B cell (primary cell): ENCODE measurements at regions not wholly inside any gene's neighbourhood (a gene's known extent, or its start where the extent isn't known, plus 50 kb on each side); places are given as distances from the start of the nearest gene placed in this dataset.

Source experiments
- ATAC-seq: fragments of 200-7000 bp; cut with Tn5 transposase; one replicate; pipeline ENCODE4 v1.10.0; 2021; ENCODE audit warnings: low read depth, mild to moderate bottlenecking, moderate number of reproducible peaks, moderate library complexity
- CTCF ChIA-PET: fragments of 350-600 bp; sonication (Branson Sonifier 250); formaldehyde crosslinking; loops from one replicate; lab custom pipeline; 2021; ENCODE audit warnings: antibody characterized with exemption, inconsistent platforms; lab: Charles Lee
- POLR2A ChIA-PET: fragments of 350-600 bp; sonication (Branson Sonifier 250); formaldehyde crosslinking; loops from one replicate; lab custom pipeline; 2021; ENCODE audit warnings: antibody characterized with exemption; lab: Charles Lee
- DNase-seq: peaks from one replicate; pipeline ENCODE4 v3.0.0; 2013
- H2AFZ ChIP-seq: 2 replicates; pipeline ENCODE4 v1.6.1; 2012; ENCODE audit warnings: mild to moderate bottlenecking, low read depth, low read length; ENCODE audit not compliant: insufficient read depth, poor library complexity, severe bottlenecking
- H3K27ac ChIP-seq, 2 donors: 1 replicate in 1 of 2; 2 replicates in 1 of 2; pipeline ENCODE4 v1.5.1; 2012 to 2013; ENCODE audit warnings: low read length in 2 of 2, mild to moderate bottlenecking in 2 of 2, moderate library complexity in 1 of 2
- H3K27me3 ChIP-seq, 4 experiments: fragments of 200-600 bp in 1 of 4; sonication (generic) in 1 of 4; replicated peaks in 1 of 4; 1 replicate in 2 of 4; 2 replicates in 2 of 4; pipeline versions ENCODE4 v1.6.1 to v1.7.0; 2013 to 2016; ENCODE audit warnings: low read length in 3 of 4, mild to moderate bottlenecking in 2 of 4, mixed read lengths in 1 of 4, moderate library complexity in 1 of 4; ENCODE audit not compliant: insufficient read depth in 4 of 4, control insufficient read depth in 3 of 4; ENCODE audit errors: control extremely low read depth in 1 of 4
- H3K36me3 ChIP-seq, 2 experiments: replicated peaks in 1 of 2; 1 replicate in 1 of 2; 2 replicates in 1 of 2; pipeline versions ENCODE4 v1.6.1 to v1.7.1; 2013; ENCODE audit warnings: low read length in 1 of 2; ENCODE audit not compliant: insufficient read depth in 2 of 2, control insufficient read depth in 1 of 2; ENCODE audit errors: control extremely low read depth in 1 of 2, extremely low read depth in 1 of 2
- H3K4me1 ChIP-seq, 2 donors: fragments of 200-600 bp in 1 of 2; sonication (generic) in 1 of 2; 1 replicate in 1 of 2; 2 replicates in 1 of 2; pipeline versions ENCODE4 v1.5.1 to v1.6.1; 2013 to 2017; ENCODE audit warnings: low read length in 2 of 2; ENCODE audit not compliant: control insufficient read depth in 2 of 2, insufficient read depth in 2 of 2
- H3K4me2 ChIP-seq: replicated peaks from 2 replicates; pipeline ENCODE3; 2012; ENCODE audit warnings: mild to moderate bottlenecking, low read depth, low read length; ENCODE audit not compliant: poor library complexity, severe bottlenecking
- H3K4me3 ChIP-seq, 5 experiments: fragments of 200-600 bp in 1 of 5; sonication (generic) in 1 of 5; 1 replicate in 3 of 5; 2 replicates in 2 of 5; pipeline versions ENCODE4 v1.5.1 to v1.7.0; 2011 to 2016; ENCODE audit warnings: low read length in 4 of 5, mild to moderate bottlenecking in 4 of 5, low read depth in 2 of 5, control low read depth in 1 of 5, moderate library complexity in 1 of 5; ENCODE audit not compliant: insufficient read depth in 1 of 5; ENCODE audit errors: control extremely low read depth in 1 of 5, extremely low read depth in 1 of 5
- H3K79me2 ChIP-seq: fragments of 200-600 bp; sonication (generic); one replicate; pipeline ENCODE4 v1.6.0; 2016; ENCODE audit warnings: low read length; ENCODE audit not compliant: control insufficient read depth, insufficient read depth
- H3K9ac ChIP-seq: fragments of 200-600 bp; sonication (generic); 2 replicates; pipeline ENCODE4 v1.6.1; 2017; ENCODE audit warnings: mild to moderate bottlenecking, low read length, moderate library complexity
- H3K9me3 ChIP-seq, 3 donors: one replicate each; pipeline versions ENCODE4 v1.6.1 to v1.7.1; 2013; ENCODE audit warnings: low read length in 2 of 3; ENCODE audit not compliant: control insufficient read depth in 2 of 3, insufficient read depth in 1 of 3; ENCODE audit errors: control extremely low read depth in 1 of 3
- H4K20me1 ChIP-seq: 2 replicates; pipeline ENCODE4 v1.6.0; 2012; ENCODE audit warnings: mild to moderate bottlenecking, low read length; ENCODE audit not compliant: insufficient read depth, control insufficient read depth, poor library complexity, severe bottlenecking
- H3K27ac Mint-ChIP-seq: one replicate; pipeline ENCODE4 v1.8.0; 2021; ENCODE audit warnings: mixed read lengths
- H3K27me3 Mint-ChIP-seq: one replicate; pipeline ENCODE4 v1.8.0; 2021; ENCODE audit warnings: mixed read lengths
- H3K4me1 Mint-ChIP-seq: one replicate; pipeline ENCODE4 v1.8.0; 2021; ENCODE audit warnings: mixed read lengths
- H3K4me3 Mint-ChIP-seq: one replicate; pipeline ENCODE4 v1.8.0; 2021; ENCODE audit warnings: mixed read lengths
- H3K9me3 Mint-ChIP-seq: one replicate; pipeline ENCODE4 v1.8.0; 2022; ENCODE audit warnings: mixed read lengths; ENCODE audit not compliant: insufficient read depth
- EZH2 ChIP-seq: IDR thresholded peaks from 2 replicates; pipeline ENCODE4 v1.6.1; 2012; ENCODE audit warnings: borderline replicate concordance, low read depth, mild to moderate bottlenecking, moderate library complexity, low read length; ENCODE audit not compliant: insufficient read depth, poor library complexity, severe bottlenecking
- whole genome bisulfite sequencing: methylation state at CpG from one replicate; pipeline ENCODE4 v1.1.5; 2013; ENCODE audit warnings: missing lambda C conversion rate; ENCODE audit not compliant: insufficient coverage; 5-methylcytosine and 5-hydroxymethylcytosine counted together
- intact Hi-C: fragments of 100-400 bp; cut with micrococcal nuclease; formaldehyde crosslinking; loops from one replicate; pipeline ENCODE4 v1.10.0; 2022
- TF ChIP-seq, protein P1 (sequence below): fragments of 200-600 bp; IDR thresholded peaks from one replicate; pipeline ENCODE4 v1.8.0; 2022; ENCODE audit warnings: antibody characterized with exemption, mild to moderate bottlenecking

DNA sequence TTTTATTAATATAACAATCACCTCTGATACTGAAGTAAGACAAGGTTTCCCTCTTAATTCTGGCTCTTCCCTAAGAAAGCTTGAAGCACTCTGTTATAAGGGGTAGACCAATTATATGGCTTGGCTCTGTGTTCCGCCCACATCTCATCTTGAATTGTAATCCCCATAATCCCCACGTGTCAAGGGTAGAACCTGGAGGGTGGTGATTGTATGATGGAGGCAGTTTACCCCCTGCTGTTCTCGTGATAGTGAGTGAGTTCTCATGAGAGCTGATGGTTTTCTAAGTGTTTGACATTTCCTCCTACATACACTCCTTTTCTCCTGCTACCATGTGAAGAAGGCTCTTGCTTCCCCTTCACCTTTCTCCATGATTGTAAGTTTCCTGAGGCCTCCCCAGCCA lies 363.8 kb upstream of the PCDH20 start:
- POLR2A ChIA-PET = no interaction called here
- Histone ChIP-seq H3K4me2 (no peak overlapping the region), H3K27me3 (no peaks in the 10 kb centered on the region), H2AFZ (no peak overlapping the region), H3K9ac (no peak overlapping the region), H3K27ac (no peak overlapping the region), H3K9me3 (peaks cover 0 to 3% (median 0%) of the 10 kb centered on the region in 3 donors), H4K20me1 (no peaks in the 10 kb centered on the region), H3K4me1 (no peaks in the 10 kb centered on the region), H3K79me2 (no peaks in the 10 kb centered on the region), H3K36me3 (no peaks in the 10 kb centered on the region), H3K4me3 (no peak overlapping the region)
- CTCF ChIA-PET = no interaction called here
- Mint-ChIP-seq H3K27me3 (no peaks in the 10 kb centered on the region), H3K27ac (no peak overlapping the region), H3K4me3 (no peak overlapping the region), H3K9me3 (peaks cover 6% of the 10 kb centered on the region), H3K4me1 (no peaks in the 10 kb centered on the region)
- intact Hi-C loops = no loop called here
- no CpG with 5 or more reads among the region's 3 CpGs for WGBS
- ATAC-seq = no peak
- no peak for TF ChIP-seq EZH2
- TF ChIP-seq, protein P1, sequence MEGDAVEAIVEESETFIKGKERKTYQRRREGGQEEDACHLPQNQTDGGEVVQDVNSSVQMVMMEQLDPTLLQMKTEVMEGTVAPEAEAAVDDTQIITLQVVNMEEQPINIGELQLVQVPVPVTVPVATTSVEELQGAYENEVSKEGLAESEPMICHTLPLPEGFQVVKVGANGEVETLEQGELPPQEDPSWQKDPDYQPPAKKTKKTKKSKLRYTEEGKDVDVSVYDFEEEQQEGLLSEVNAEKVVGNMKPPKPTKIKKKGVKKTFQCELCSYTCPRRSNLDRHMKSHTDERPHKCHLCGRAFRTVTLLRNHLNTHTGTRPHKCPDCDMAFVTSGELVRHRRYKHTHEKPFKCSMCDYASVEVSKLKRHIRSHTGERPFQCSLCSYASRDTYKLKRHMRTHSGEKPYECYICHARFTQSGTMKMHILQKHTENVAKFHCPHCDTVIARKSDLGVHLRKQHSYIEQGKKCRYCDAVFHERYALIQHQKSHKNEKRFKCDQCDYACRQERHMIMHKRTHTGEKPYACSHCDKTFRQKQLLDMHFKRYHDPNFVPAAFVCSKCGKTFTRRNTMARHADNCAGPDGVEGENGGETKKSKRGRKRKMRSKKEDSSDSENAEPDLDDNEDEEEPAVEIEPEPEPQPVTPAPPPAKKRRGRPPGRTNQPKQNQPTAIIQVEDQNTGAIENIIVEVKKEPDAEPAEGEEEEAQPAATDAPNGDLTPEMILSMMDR = no peak
- no peak for DNase-seq

DNA sequence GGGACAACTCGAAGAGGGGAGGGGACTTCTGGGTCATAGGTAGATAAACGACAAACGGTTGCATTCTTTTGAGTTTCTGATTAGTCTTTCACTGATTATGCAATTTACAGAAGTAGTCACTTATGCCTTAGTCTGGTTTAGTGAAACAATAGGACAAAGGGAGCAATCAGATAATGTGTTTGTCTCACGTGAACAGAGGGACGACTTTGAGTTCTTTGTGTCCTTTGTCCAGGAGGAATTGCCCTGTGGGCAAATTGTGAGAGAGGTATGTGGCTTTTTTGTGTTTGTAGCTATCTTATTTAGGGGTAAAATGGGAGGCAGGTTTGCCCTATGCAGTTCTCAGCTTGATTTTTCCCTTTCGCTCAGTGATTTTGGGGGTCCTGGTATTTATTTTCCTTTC lies 362.9 kb upstream of the PCDH20 start:
- no peak overlapping the region for H3K27ac ChIP-seq
- 90% methylated on average over 5 of the region's 6 CpGs for WGBS
- no peak overlapping the region for H3K4me3 Mint-ChIP-seq

More for the DNA sequence above, 362.9 kb upstream of the PCDH20 start:
- Histone ChIP-seq H3K79me2 (no peaks in the 10 kb centered on the region), H3K27me3 (no peaks in the 10 kb centered on the region), H3K9me3 (no peaks in the 10 kb centered on the region), H4K20me1 (no peaks in the 10 kb centered on the region), H2AFZ (no peak overlapping the region), H3K4me3 (no peak overlapping the region), H3K9ac (no peak overlapping the region), H3K4me1 (no peaks in the 10 kb centered on the region), H3K4me2 (no peak overlapping the region), H3K36me3 (no peaks in the 10 kb centered on the region)
- TF ChIP-seq EZH2 = no peak
- TF ChIP-seq, protein P1 = no peak
- H3K27me3 Mint-ChIP-seq = no peaks in the 10 kb centered on the region
- ChIA-PET CTCF (no interaction called here), POLR2A (no interaction called here)
- no peak overlapping the region for H3K27ac Mint-ChIP-seq
- H3K4me1 Mint-ChIP-seq = no peaks in the 10 kb centered on the region
- DNase-seq (no peak), ATAC-seq (no peak)
- H3K9me3 Mint-ChIP-seq = peaks cover 6% of the 10 kb centered on the region
- intact Hi-C loops = no loop called here
